A549 (cell line): ENCODE measurements at regions not wholly inside any gene's neighbourhood (a gene's known extent, or its start where the extent isn't known, plus 50 kb on each side); places are given as distances from the start of the nearest gene placed in this dataset.

Experiments used
- CHD2 ChIP-seq: fragments of 150-350 bp; IDR thresholded peaks from 2 replicates; pipeline ENCODE4 v1.6.1; 2014; ENCODE audit warnings: low read length; ENCODE audit not compliant: partially characterized antibody
- HDAC2 ChIP-seq: fragments of 200-600 bp; sonication (generic); IDR thresholded peaks from 2 replicates; pipeline ENCODE4 v1.6.1; 2016
- JUN ChIP-seq, 2 experiments: fragments of >200 bp; sonication (Bioruptor Twin); formaldehyde crosslinking; IDR thresholded peaks; 2 replicates in 1 of 2; 3 replicates in 1 of 2; pipeline ENCODE4 v1.6.1; 2016 to 2017
- MAZ ChIP-seq: fragments of 150-350 bp; IDR thresholded peaks from 2 replicates; pipeline ENCODE4 v1.6.1; 2014; ENCODE audit warnings: antibody characterized with exemption, low read depth, low read length, borderline replicate concordance
- PBX3 ChIP-seq: IDR thresholded peaks from 2 replicates; pipeline ENCODE4 v1.6.1; 2012
- POLR2A ChIP-seq: IDR thresholded peaks from 2 replicates; pipeline ENCODE4 v1.6.1; 2012; ENCODE audit warnings: mild to moderate bottlenecking, low read length
- POLR2AphosphoS2 ChIP-seq: conservative IDR thresholded peaks from 2 replicates; pipeline ENCODE4 v1.6.1; 2012; ENCODE audit warnings: low read length, improper control_type of control experiment, inconsistent platforms
- RAD21 ChIP-seq, 2 experiments: fragments of >200 bp in 1 of 2; sonication (Bioruptor Twin) in 1 of 2; formaldehyde crosslinking in 1 of 2; IDR thresholded peaks in 1 of 2; conservative IDR thresholded peaks in 1 of 2; 2 replicates in 1 of 2; 3 replicates in 1 of 2; pipeline ENCODE4 v1.6.1; 2012 to 2018; ENCODE audit warnings: inconsistent platforms in 1 of 2
- RFX5 ChIP-seq: fragments of 450-650 bp; IDR thresholded peaks from 2 replicates; pipeline ENCODE4 v1.7.1; 2014; ENCODE audit warnings: antibody characterized with exemption, mild to moderate bottlenecking, moderate library complexity
- RNF2 ChIP-seq: fragments of 200-600 bp; sonication (generic); IDR thresholded peaks from 2 replicates; pipeline ENCODE4 v1.6.1; 2016; ENCODE audit warnings: low read depth, mild to moderate bottlenecking, antibody characterized with exemption, moderate library complexity, borderline replicate concordance
- TP53 ChIP-seq: fragments of 250-450 bp; sonication (Bioruptor Pico); IDR thresholded peaks from 2 replicates; pipeline ENCODE4 v1.5.0; 2021; ENCODE audit warnings: mild to moderate bottlenecking, moderate library complexity
- TF ChIP-seq, protein P1 (sequence below): fragments of >200 bp; sonication (Bioruptor Twin); formaldehyde crosslinking; IDR thresholded peaks from 3 replicates; pipeline ENCODE4 v1.5.1; 2016
- TF ChIP-seq, protein P2 (sequence below): fragments of 200-600 bp; sonication (generic); IDR thresholded peaks from 2 replicates; pipeline ENCODE4 v1.6.1; 2016; ENCODE audit warnings: antibody characterized with exemption, mild to moderate bottlenecking, moderate library complexity

- TF ChIP-seq, protein P1, sequence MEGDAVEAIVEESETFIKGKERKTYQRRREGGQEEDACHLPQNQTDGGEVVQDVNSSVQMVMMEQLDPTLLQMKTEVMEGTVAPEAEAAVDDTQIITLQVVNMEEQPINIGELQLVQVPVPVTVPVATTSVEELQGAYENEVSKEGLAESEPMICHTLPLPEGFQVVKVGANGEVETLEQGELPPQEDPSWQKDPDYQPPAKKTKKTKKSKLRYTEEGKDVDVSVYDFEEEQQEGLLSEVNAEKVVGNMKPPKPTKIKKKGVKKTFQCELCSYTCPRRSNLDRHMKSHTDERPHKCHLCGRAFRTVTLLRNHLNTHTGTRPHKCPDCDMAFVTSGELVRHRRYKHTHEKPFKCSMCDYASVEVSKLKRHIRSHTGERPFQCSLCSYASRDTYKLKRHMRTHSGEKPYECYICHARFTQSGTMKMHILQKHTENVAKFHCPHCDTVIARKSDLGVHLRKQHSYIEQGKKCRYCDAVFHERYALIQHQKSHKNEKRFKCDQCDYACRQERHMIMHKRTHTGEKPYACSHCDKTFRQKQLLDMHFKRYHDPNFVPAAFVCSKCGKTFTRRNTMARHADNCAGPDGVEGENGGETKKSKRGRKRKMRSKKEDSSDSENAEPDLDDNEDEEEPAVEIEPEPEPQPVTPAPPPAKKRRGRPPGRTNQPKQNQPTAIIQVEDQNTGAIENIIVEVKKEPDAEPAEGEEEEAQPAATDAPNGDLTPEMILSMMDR = no peak
- TF ChIP-seq, protein P2, sequence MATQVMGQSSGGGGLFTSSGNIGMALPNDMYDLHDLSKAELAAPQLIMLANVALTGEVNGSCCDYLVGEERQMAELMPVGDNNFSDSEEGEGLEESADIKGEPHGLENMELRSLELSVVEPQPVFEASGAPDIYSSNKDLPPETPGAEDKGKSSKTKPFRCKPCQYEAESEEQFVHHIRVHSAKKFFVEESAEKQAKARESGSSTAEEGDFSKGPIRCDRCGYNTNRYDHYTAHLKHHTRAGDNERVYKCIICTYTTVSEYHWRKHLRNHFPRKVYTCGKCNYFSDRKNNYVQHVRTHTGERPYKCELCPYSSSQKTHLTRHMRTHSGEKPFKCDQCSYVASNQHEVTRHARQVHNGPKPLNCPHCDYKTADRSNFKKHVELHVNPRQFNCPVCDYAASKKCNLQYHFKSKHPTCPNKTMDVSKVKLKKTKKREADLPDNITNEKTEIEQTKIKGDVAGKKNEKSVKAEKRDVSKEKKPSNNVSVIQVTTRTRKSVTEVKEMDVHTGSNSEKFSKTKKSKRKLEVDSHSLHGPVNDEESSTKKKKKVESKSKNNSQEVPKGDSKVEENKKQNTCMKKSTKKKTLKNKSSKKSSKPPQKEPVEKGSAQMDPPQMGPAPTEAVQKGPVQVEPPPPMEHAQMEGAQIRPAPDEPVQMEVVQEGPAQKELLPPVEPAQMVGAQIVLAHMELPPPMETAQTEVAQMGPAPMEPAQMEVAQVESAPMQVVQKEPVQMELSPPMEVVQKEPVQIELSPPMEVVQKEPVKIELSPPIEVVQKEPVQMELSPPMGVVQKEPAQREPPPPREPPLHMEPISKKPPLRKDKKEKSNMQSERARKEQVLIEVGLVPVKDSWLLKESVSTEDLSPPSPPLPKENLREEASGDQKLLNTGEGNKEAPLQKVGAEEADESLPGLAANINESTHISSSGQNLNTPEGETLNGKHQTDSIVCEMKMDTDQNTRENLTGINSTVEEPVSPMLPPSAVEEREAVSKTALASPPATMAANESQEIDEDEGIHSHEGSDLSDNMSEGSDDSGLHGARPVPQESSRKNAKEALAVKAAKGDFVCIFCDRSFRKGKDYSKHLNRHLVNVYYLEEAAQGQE = no peak
- TF ChIP-seq POLR2AphosphoS2 (no peak), POLR2A (no peak), RFX5 (no peak), MAZ (no peak), CHD2 (no peak), TP53 (CRISPR knock-in tag) (no peak), RAD21 (conservative IDR thresholded peaks at IDR 0.05 in 1 of 2, IDR thresholded peaks at IDR 0.05 in 1 of 2) (no peak), RNF2 (no peak), PBX3 (no peak), HDAC2 (no peak), JUN (IDR thresholded peaks at IDR 0.05) (no peak)
Measured at GRCh38 chr12:127928178-127928577, 338.8 kb upstream of the TMEM132C start.
